ENCODE measurements at regions not wholly inside any gene's neighbourhood (a gene's known extent, or its start where the extent isn't known, plus 50 kb on each side); places are given as distances from the start of the nearest gene placed in this dataset.
"Not testable (repeated sequence)": the region's sequence is repeated elsewhere in the genome, so short reads cannot be mapped to it uniquely, and the experiment has no call there.

DNA sequence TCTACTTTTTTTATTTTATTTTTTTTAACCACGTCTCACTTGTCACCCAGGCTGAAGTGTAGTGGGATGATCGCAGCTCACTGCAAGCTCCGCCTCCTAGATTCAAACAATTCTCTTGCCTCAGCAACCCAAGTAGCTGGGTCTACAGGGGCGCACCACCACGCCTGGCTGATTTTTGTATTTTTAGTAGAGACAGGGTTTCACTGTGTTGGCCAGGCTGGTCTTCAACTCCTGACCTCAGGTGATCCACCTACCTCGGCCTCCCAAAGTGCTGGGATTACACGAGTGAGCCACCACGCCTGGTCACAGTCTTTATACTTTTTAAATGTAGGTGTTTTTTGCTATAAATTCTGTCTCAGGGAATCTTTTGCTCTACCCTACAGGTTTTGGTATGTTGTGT lies 440.5 kb downstream of the XIRP2 start:
- TF ChIP-seq, protein P1, sequence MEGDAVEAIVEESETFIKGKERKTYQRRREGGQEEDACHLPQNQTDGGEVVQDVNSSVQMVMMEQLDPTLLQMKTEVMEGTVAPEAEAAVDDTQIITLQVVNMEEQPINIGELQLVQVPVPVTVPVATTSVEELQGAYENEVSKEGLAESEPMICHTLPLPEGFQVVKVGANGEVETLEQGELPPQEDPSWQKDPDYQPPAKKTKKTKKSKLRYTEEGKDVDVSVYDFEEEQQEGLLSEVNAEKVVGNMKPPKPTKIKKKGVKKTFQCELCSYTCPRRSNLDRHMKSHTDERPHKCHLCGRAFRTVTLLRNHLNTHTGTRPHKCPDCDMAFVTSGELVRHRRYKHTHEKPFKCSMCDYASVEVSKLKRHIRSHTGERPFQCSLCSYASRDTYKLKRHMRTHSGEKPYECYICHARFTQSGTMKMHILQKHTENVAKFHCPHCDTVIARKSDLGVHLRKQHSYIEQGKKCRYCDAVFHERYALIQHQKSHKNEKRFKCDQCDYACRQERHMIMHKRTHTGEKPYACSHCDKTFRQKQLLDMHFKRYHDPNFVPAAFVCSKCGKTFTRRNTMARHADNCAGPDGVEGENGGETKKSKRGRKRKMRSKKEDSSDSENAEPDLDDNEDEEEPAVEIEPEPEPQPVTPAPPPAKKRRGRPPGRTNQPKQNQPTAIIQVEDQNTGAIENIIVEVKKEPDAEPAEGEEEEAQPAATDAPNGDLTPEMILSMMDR (IDR thresholded peaks at IDR 0.05; ENCODE audit: low read depth, low read length), result not testable (repeated sequence)
- not testable (repeated sequence) for TF ChIP-seq EZH2phosphoT487 (IDR thresholded peaks at IDR 0.05; ENCODE audit: low read depth)

All from OCI-LY3 (cell line).